ENCODE measurements at regions not wholly inside any gene's neighbourhood (a gene's known extent, or its start where the extent isn't known, plus 50 kb on each side); places are given as distances from the start of the nearest gene placed in this dataset.

DNA sequence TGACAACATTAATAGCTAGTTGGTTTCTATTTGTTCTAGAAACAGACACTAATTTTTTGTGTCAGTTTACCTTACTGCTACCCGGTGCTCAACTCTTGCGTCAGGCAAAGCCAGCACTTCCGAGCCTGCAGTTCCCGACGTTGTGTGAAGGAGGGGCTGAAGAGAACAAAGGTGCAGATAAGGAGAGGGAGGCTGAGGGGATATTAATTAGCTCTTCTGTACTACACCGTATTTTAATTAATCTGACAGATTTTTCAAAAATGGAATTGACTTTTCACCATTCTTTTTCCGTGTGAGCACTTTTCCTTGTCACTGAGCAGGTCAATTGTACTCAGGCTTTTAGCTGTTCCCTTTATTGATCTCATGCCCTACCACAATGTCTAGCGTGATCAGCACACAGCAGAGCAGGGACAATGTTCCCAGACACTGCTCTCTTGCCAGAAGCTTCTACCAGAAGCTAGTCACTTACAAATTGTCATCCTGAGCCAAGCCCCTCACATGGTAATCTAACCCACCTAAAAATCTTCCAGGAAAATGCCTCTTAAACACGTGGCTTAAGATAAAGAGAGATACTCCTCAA, 650.5 kb upstream of the MKI67 start:
- intact Hi-C loops (cut with micrococcal nuclease): no loop called here

DNA sequence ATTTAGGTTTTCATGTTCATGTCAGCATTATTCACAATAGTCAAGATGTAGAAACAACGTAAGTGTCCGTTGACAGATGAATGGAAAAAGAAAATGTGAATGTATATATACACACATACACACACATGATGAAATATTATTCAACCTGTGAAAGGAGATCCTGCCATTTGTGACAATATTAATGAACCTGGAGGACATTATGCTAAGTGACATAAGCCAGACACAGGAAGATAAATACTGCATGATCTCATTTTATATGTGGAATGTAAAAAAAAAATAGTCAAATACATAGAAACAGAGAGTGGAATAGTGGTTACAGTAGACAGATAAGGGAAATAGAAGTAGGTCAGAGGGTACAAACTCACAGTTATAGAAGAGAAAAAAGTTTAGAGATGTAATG, 651.1 kb upstream of the MKI67 start:
- ChIA-PET POLR2A (ENCODE audit: partially characterized antibody) (no interaction called here), CTCF (ENCODE audit: partially characterized antibody) (no interaction called here)
- Mint-ChIP-seq H3K4me3 (no peak overlapping the region), H3K27me3 (no peaks in the 10 kb centered on the region), H3K9me3 (peaks cover 0 to 6% (median 0%) of the 10 kb centered on the region in 8 donors), H3K27ac (peak overlapping the region in 1 of 7 donors; percentile 57), H3K36me3 (no peaks in the 10 kb centered on the region), H3K4me1 (no peaks in the 10 kb centered on the region)
- no peak overlapping the region for H3K4me3 ChIP-seq (ENCODE audit: low read length in 2 of 2)
- H3K27ac ChIP-seq (ENCODE audit: low read depth, low read length): no peak overlapping the region
- H3K4me1 ChIP-seq (ENCODE audit: insufficient read depth, low read length): no peaks in the 10 kb centered on the region
- no peaks in the 10 kb centered on the region for H3K27me3 ChIP-seq (ENCODE audit: insufficient read depth, low read length)
- no peak for DNase-seq
- intact Hi-C loops (cut with micrococcal nuclease): no loop called here
- H3K9me3 ChIP-seq (ENCODE audit: control insufficient read depth in 1 of 2, low read length in 2 of 2): no peaks in the 10 kb centered on the region
- no peaks in the 10 kb centered on the region for H3K36me3 ChIP-seq (ENCODE audit: insufficient read depth, low read length)

More for the DNA sequence above, 650.5 kb upstream of the MKI67 start:
- Histone ChIP-seq H3K27ac (ENCODE audit: low read depth, low read length) (no peak overlapping the region), H3K36me3 (ENCODE audit: insufficient read depth, low read length) (no peaks in the 10 kb centered on the region), H3K4me3 (ENCODE audit: low read length in 2 of 2) (no peak overlapping the region), H3K4me1 (ENCODE audit: insufficient read depth, low read length) (no peaks in the 10 kb centered on the region), H3K27me3 (ENCODE audit: insufficient read depth, low read length) (no peaks in the 10 kb centered on the region), H3K9me3 (ENCODE audit: control insufficient read depth in 1 of 2, low read length in 2 of 2) (no peaks in the 10 kb centered on the region)
- no peaks in the 10 kb centered on the region for H3K36me3 Mint-ChIP-seq
- no peak overlapping the region for H3K27ac Mint-ChIP-seq
- DNase-seq: no peak
- ChIA-PET POLR2A (ENCODE audit: partially characterized antibody) (no interaction called here), CTCF (ENCODE audit: partially characterized antibody) (no interaction called here)
- H3K4me3 Mint-ChIP-seq: no peak overlapping the region
- H3K4me1 Mint-ChIP-seq: no peaks in the 10 kb centered on the region
- peaks cover 0 to 10% (median 0%) of the 10 kb centered on the region in 8 donors for H3K9me3 Mint-ChIP-seq
- H3K27me3 Mint-ChIP-seq: no peaks in the 10 kb centered on the region

DNA sequence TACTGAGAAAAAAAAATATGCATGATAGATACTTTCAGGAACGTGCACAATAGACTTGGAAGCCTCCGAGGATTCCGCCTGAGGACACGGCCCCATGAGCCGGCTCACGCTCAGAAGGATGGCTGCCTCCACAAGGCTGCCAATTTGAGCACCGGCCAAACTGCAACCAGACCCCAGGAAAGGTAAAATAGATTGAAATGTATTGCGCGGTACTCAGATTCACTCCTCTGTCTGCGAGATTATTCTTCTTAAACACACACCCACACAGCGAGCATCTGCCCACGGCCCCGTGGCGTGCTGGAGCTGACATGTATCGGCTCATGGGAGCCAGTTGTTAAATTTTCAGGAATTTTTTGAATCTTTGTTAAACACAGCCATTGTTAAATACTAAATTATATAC, 653.2 kb upstream of the MKI67 start:
- Histone ChIP-seq H3K4me3 (ENCODE audit: low read length in 2 of 2) (no peak overlapping the region), H3K4me1 (ENCODE audit: insufficient read depth, low read length) (no peaks in the 10 kb centered on the region), H3K36me3 (ENCODE audit: insufficient read depth, low read length) (no peaks in the 10 kb centered on the region), H3K27me3 (ENCODE audit: insufficient read depth, low read length) (no peaks in the 10 kb centered on the region), H3K9me3 (ENCODE audit: control insufficient read depth in 1 of 2, low read length in 2 of 2) (no peaks in the 10 kb centered on the region), H3K27ac (ENCODE audit: low read depth, low read length) (no peak overlapping the region)
- DNase-seq: no peak
- no peaks in the 10 kb centered on the region for H3K36me3 Mint-ChIP-seq
- intact Hi-C loops (cut with micrococcal nuclease): no loop called here
- ChIA-PET POLR2A (ENCODE audit: partially characterized antibody) (no interaction called here), CTCF (ENCODE audit: partially characterized antibody) (no interaction called here)
- H3K4me1 Mint-ChIP-seq: no peaks in the 10 kb centered on the region
- no peak overlapping the region for H3K27ac Mint-ChIP-seq
- no peak overlapping the region for H3K4me3 Mint-ChIP-seq
- peaks cover 0 to 5% (median 0%) of the 10 kb centered on the region in 8 donors for H3K9me3 Mint-ChIP-seq
- no peaks in the 10 kb centered on the region for H3K27me3 Mint-ChIP-seq

DNA sequence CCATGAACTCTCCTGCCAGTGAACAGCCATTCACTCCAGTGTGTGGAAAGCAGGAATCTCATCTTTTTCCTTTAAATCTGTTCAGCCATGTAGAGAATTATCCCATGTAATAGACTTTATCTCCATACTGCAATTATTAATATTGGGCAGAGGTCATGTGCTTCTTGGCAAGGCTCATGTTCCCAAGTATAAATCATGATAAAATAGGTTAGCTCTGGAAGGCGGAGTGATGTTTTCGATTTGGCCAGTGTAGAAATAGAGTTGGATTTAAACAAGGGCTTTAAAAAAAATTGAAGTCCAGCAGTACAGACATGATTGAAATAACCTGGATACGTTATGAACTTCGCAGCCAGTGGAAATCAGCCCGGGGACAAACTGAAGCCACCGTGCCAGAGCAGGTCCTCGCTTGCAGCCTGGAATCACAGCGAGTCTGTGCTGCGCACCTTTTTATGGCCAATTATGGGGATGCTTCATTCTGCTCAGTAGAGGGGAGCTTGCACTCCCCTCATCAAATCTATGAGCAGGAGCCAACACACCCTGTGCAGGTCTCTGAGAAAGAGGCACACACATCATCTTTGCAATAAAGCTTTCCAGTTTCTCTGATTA, 654.0 kb upstream of the MKI67 start:
- no peaks in the 10 kb centered on the region for H3K27me3 ChIP-seq (ENCODE audit: insufficient read depth, low read length)

DNA sequence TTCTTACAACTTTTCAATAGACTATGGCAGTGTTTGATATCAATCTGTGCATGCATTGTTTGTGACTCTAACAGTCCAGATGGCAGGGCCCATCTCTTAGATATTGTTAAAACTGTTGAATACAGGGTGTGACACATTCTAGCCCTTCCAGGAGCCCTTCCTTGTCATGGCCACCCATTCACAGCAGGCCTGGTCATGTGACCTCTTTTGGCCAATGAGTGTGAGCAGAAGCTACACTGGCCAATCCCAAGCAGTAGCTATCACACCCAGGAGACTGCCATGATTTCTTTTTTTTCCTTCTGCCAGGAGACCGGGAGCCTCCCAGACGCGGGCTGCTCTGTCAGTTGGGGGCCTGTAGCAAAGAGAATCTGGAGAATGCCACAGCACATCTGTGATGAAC, 655.4 kb upstream of the MKI67 start:
- Histone ChIP-seq H3K27ac (ENCODE audit: low read depth, low read length) (no peak overlapping the region), H3K4me3 (ENCODE audit: low read length in 2 of 2) (no peak overlapping the region), H3K4me1 (ENCODE audit: insufficient read depth, low read length) (no peaks in the 10 kb centered on the region), H3K27me3 (ENCODE audit: insufficient read depth, low read length) (no peaks in the 10 kb centered on the region), H3K36me3 (ENCODE audit: insufficient read depth, low read length) (no peaks in the 10 kb centered on the region), H3K9me3 (ENCODE audit: control insufficient read depth in 1 of 2, low read length in 2 of 2) (no peaks in the 10 kb centered on the region)
- DNase-seq: no peak
- H3K27me3 Mint-ChIP-seq: no peaks in the 10 kb centered on the region
- H3K27ac Mint-ChIP-seq: no peak overlapping the region
- no peak overlapping the region for H3K4me3 Mint-ChIP-seq
- H3K36me3 Mint-ChIP-seq: no peaks in the 10 kb centered on the region
- CTCF ChIA-PET (ENCODE audit: partially characterized antibody): no interaction called here
- intact Hi-C loops (cut with micrococcal nuclease): no loop called here
- POLR2A ChIA-PET (ENCODE audit: partially characterized antibody): no interaction called here
- H3K4me1 Mint-ChIP-seq: no peaks in the 10 kb centered on the region
- H3K9me3 Mint-ChIP-seq: peaks cover 0 to 5% (median 0%) of the 10 kb centered on the region in 8 donors

More for the DNA sequence above, 654.0 kb upstream of the MKI67 start:
- Mint-ChIP-seq H3K4me3 (no peak overlapping the region), H3K4me1 (no peaks in the 10 kb centered on the region), H3K9me3 (peaks cover 0 to 5% (median 0%) of the 10 kb centered on the region in 8 donors), H3K27ac (no peak overlapping the region), H3K27me3 (no peaks in the 10 kb centered on the region), H3K36me3 (no peaks in the 10 kb centered on the region)
- no peak overlapping the region for H3K27ac ChIP-seq (ENCODE audit: low read depth, low read length)
- H3K4me3 ChIP-seq (ENCODE audit: low read length in 2 of 2): no peak overlapping the region
- CTCF ChIA-PET (ENCODE audit: partially characterized antibody): no interaction called here
- DNase-seq: no peak
- intact Hi-C loops (cut with micrococcal nuclease): no loop called here
- H3K36me3 ChIP-seq (ENCODE audit: insufficient read depth, low read length): no peaks in the 10 kb centered on the region
- POLR2A ChIA-PET (ENCODE audit: partially characterized antibody): no interaction called here
- no peaks in the 10 kb centered on the region for H3K4me1 ChIP-seq (ENCODE audit: insufficient read depth, low read length)
- no peaks in the 10 kb centered on the region for H3K9me3 ChIP-seq (ENCODE audit: control insufficient read depth in 1 of 2, low read length in 2 of 2)

DNA sequence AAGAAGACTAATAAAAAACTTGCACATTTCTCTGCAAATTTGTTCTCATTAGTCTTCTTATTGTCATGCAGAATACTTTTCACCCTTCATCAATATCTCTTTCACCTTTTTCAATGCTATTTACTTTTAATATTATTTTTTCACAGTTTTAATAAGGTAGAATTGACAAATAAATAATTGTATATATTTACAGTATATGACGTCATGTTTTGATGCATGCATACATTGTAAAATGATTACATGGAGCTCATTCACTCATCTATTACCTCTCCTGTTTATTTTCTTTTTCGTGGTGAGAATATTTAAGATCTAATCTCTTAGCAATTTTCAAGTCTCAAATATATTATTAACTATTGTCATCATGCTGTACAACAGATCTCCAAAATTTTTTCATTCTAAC, 658.2 kb upstream of the MKI67 start:
- Histone ChIP-seq H3K4me1 (ENCODE audit: insufficient read depth, low read length) (no peaks in the 10 kb centered on the region), H3K4me3 (ENCODE audit: low read length in 2 of 2) (no peak overlapping the region), H3K9me3 (ENCODE audit: control insufficient read depth in 1 of 2, low read length in 2 of 2) (no peaks in the 10 kb centered on the region), H3K27me3 (ENCODE audit: insufficient read depth, low read length) (no peaks in the 10 kb centered on the region), H3K27ac (ENCODE audit: low read depth, low read length) (no peak overlapping the region), H3K36me3 (ENCODE audit: insufficient read depth, low read length) (no peaks in the 10 kb centered on the region)
- Mint-ChIP-seq H3K9me3 (peaks cover 0 to 5% (median 0%) of the 10 kb centered on the region in 8 donors), H3K27ac (no peak overlapping the region), H3K27me3 (no peaks in the 10 kb centered on the region), H3K4me3 (no peak overlapping the region), H3K4me1 (no peaks in the 10 kb centered on the region), H3K36me3 (no peaks in the 10 kb centered on the region)
- intact Hi-C loops (cut with micrococcal nuclease): no loop called here
- no peak for DNase-seq
- POLR2A ChIA-PET (ENCODE audit: partially characterized antibody): no interaction called here
- CTCF ChIA-PET (ENCODE audit: partially characterized antibody): no interaction called here

DNA sequence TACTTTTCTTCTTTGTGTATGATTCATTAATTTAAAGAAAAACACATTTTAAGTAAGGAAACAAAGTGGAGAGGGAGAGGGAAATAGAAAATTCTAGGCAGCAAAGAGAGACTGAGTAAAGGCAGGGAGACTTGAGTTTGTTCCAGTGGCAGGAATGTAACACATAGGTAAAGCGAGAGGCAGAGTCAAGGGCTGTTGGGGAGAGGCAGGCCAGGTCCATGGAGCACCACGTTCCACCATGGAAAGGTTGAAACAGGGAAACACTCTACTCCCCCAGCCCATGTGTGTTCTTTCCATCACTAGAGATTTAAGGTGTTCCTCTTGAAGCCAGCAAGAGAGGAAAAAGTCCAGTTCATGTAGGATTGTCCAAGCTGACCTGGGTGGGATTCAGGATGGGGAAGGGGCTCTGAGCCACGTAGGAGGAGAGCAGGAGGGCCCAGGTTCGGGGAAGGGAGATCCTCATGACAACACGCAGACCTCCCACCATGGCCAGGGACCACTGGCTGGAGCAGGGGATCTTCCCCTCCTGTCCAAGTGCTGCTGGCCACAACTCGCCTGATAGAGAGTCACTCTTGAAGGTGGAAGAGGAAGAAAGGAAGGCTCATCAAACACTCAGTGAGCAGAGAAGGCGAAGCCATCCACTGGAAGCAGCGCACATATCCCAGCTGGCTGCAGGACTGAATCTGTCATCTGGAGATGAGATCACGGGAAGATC, 666.4 kb upstream of the MKI67 start:
- no peaks in the 10 kb centered on the region for H3K4me1 ChIP-seq (ENCODE audit: insufficient read depth, low read length)
- no peak overlapping the region for H3K27ac ChIP-seq (ENCODE audit: low read depth, low read length)
- H3K27me3 ChIP-seq (ENCODE audit: insufficient read depth, low read length): no peaks in the 10 kb centered on the region
- H3K4me3 ChIP-seq (ENCODE audit: low read length in 2 of 2): no peak overlapping the region
- Mint-ChIP-seq H3K9me3 (peaks cover 0 to 2% (median 0%) of the 10 kb centered on the region in 8 donors), H3K4me3 (no peak overlapping the region), H3K4me1 (no peaks in the 10 kb centered on the region), H3K36me3 (no peaks in the 10 kb centered on the region), H3K27ac (no peak overlapping the region), H3K27me3 (peaks cover 0 to 3% of the 10 kb centered on the region in 2 donors)
- no peaks in the 10 kb centered on the region for H3K9me3 ChIP-seq (ENCODE audit: control insufficient read depth in 1 of 2, low read length in 2 of 2)
- intact Hi-C loops (cut with micrococcal nuclease): no loop called here
- no peak for DNase-seq
- CTCF ChIA-PET (ENCODE audit: partially characterized antibody): no interaction called here
- POLR2A ChIA-PET (ENCODE audit: partially characterized antibody): no interaction called here
- H3K36me3 ChIP-seq (ENCODE audit: insufficient read depth, low read length): no peaks in the 10 kb centered on the region

Data from CD4-positive, alpha-beta memory T cell (primary cell).